ENCODE measurements at regions not wholly inside any gene's neighbourhood (a gene's known extent, or its start where the extent isn't known, plus 50 kb on each side); places are given as distances from the start of the nearest gene placed in this dataset.

DNA sequence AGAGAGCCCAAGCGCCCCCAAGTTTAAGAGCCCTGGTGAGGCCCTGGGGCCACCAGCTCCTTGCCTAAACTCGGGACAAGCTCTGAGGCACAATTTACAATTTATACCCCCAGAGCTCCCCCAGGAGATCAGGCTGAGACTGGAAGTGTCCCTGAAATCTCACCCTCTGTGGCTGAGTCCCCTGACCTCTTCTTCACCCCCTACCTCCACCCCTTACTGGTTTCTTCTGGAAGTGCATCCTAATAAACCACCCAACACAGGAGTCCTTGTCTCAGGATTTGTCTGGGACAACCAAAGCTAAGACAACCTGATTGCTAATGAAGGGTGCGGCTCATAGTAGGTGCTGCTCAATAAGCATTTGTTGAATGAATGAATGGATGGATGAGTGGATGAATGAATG lies 206.4 kb downstream of the BCL11B start:
- Histone ChIP-seq H3K27me3 (ENCODE audit: control insufficient read depth, insufficient read depth, low read length) (no peaks in the 10 kb centered on the region), H3K36me3 (ENCODE audit: control insufficient read depth in 2 of 3, insufficient read depth in 3 of 3, low read length in 3 of 3) (no peaks in the 10 kb centered on the region), H3K9me3 (ENCODE audit: control insufficient read depth in 2 of 3, insufficient read depth in 1 of 3, low read length in 3 of 3) (no peaks in the 10 kb centered on the region), H3K4me1 (ENCODE audit: control insufficient read depth in 2 of 3, insufficient read depth in 2 of 3, low read depth in 1 of 3, low read length in 3 of 3) (no peaks in the 10 kb centered on the region), H3K4me3 (ENCODE audit: low read length in 3 of 3) (no peak overlapping the region), H3K27ac (ENCODE audit: low read depth in 2 of 2, low read length in 2 of 2) (no peak overlapping the region), H3K9ac (ENCODE audit: low read length in 3 of 3) (no peak overlapping the region)
- FAIRE-seq (no peak), DNase-seq (no peak)
- TF ChIP-seq, protein P1, sequence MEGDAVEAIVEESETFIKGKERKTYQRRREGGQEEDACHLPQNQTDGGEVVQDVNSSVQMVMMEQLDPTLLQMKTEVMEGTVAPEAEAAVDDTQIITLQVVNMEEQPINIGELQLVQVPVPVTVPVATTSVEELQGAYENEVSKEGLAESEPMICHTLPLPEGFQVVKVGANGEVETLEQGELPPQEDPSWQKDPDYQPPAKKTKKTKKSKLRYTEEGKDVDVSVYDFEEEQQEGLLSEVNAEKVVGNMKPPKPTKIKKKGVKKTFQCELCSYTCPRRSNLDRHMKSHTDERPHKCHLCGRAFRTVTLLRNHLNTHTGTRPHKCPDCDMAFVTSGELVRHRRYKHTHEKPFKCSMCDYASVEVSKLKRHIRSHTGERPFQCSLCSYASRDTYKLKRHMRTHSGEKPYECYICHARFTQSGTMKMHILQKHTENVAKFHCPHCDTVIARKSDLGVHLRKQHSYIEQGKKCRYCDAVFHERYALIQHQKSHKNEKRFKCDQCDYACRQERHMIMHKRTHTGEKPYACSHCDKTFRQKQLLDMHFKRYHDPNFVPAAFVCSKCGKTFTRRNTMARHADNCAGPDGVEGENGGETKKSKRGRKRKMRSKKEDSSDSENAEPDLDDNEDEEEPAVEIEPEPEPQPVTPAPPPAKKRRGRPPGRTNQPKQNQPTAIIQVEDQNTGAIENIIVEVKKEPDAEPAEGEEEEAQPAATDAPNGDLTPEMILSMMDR (IDR thresholded peaks at IDR 0.05; ENCODE audit: borderline replicate concordance, extremely low read depth, insufficient read depth) = no peak
- intact Hi-C loops (cut with DNase I) = no loop called here

DNA sequence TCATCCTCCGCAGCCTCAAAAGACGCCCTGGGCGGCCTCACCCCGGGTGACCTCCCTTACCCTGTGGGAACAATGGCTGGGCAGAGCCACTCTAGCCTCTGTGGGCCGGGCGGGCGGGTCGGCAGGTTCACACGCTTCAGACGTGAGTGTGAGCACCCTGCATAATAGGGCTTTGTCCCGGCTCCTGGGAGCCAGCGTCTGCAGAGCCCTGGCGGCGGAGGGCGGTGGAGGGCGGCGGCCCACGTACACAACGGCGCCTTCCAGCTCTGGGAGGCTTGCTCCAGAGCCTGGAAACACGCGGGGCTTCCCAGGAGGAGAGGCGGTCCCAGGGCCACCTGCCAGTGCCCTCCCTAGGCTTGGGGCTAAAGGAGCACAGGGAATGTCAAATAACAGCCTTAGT lies 205.6 kb downstream of the BCL11B start:
- Histone ChIP-seq H3K27me3 (ENCODE audit: control insufficient read depth, insufficient read depth, low read length) (no peaks in the 10 kb centered on the region), H3K9me3 (ENCODE audit: control insufficient read depth in 2 of 3, insufficient read depth in 1 of 3, low read length in 3 of 3) (peaks cover 0 to 2% (median 0%) of the 10 kb centered on the region in 3 donors), H3K4me3 (ENCODE audit: low read length in 3 of 3) (no peak overlapping the region), H3K4me1 (ENCODE audit: control insufficient read depth in 2 of 3, insufficient read depth in 2 of 3, low read depth in 1 of 3, low read length in 3 of 3) (no peaks in the 10 kb centered on the region), H3K36me3 (ENCODE audit: control insufficient read depth in 2 of 3, insufficient read depth in 3 of 3, low read length in 3 of 3) (no peaks in the 10 kb centered on the region), H3K27ac (ENCODE audit: low read depth in 2 of 2, low read length in 2 of 2) (no peak overlapping the region), H3K9ac (ENCODE audit: low read length in 3 of 3) (no peak overlapping the region)
- intact Hi-C loops (cut with DNase I) = no loop called here
- no peak for FAIRE-seq
- DNase-seq = peak in 3 of 5 donors; percentile 10 to 66 (median 31)
- TF ChIP-seq, protein P1 (IDR thresholded peaks at IDR 0.05; ENCODE audit: borderline replicate concordance, extremely low read depth, insufficient read depth) = no peak

DNA sequence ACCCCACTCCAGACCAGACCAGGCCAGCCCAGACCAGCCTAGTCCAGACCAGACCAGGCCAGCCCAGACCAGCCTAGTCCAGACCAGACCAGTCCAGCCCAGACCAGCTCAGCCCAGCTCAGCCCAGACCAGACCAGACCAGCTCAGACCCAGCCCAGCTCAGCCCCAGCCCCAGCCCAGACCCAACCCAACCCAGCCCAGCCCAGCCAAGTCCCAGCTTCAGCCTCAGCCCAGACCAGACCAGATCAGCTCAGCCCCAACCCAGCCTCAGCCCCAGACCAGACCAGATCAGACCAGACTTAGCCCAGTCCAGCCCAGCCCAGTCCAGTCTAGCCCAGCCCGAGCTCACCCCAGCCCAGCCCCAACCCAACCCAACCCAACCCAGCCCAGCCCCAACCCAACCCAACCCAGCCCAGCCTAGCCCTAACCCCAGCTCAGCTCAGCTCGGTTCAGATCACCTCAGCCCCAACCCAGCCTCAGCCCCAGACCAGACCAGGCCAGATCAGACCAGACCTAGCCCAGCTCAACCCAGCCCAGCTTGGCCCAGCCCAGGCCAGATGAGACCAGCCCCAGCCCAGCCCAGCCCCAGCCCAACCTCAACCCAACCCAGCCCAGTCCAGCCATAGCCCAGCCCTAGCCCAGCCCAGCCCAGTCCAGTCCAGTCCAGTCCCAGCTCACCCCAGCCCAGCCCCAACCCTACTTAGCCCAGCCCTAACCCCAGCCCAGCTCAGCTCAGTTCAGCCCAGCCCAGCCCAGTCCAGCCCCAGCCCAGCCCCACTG lies 204.7 kb downstream of the BCL11B start:
- no peaks in the 10 kb centered on the region for H3K36me3 ChIP-seq (ENCODE audit: control insufficient read depth in 2 of 3, insufficient read depth in 3 of 3, low read length in 3 of 3)
- H3K9ac ChIP-seq (ENCODE audit: low read length in 3 of 3) = no peak overlapping the region
- FAIRE-seq (no peak), DNase-seq (peak in 1 of 5 donors; percentile 65)
- intact Hi-C loops (cut with DNase I) = no loop called here
- no peak overlapping the region for H3K4me3 ChIP-seq (ENCODE audit: low read length in 3 of 3)
- no peaks in the 10 kb centered on the region for H3K27me3 ChIP-seq (ENCODE audit: control insufficient read depth, insufficient read depth, low read length)
- TF ChIP-seq, protein P1 (IDR thresholded peaks at IDR 0.05; ENCODE audit: borderline replicate concordance, extremely low read depth, insufficient read depth) = no peak
- H3K27ac ChIP-seq (ENCODE audit: low read depth in 2 of 2, low read length in 2 of 2) = no peak overlapping the region
- H3K9me3 ChIP-seq (ENCODE audit: control insufficient read depth in 2 of 3, insufficient read depth in 1 of 3, low read length in 3 of 3) = peaks cover 0 to 2% (median 0%) of the 10 kb centered on the region in 3 donors
- H3K4me1 ChIP-seq (ENCODE audit: control insufficient read depth in 2 of 3, insufficient read depth in 2 of 3, low read depth in 1 of 3, low read length in 3 of 3) = no peaks in the 10 kb centered on the region

All from kidney (tissue), 13 donors.